ENCODE measurements at regions not wholly inside any gene's neighbourhood (a gene's known extent, or its start where the extent isn't known, plus 50 kb on each side); places are given as distances from the start of the nearest gene placed in this dataset.

- TF ChIP-seq CTCF (IDR thresholded peaks at IDR 0.05; ENCODE audit: low read length, missing control alignments), result no peak
- H3K4me3 ChIP-seq (replicated peaks; ENCODE audit: low read depth, low read length), result no peak overlapping the region
- DNase-seq (ENCODE audit: low read depth), result no peak
Observed at GRCh38 chr6:44731485-44732095, 344.1 kb downstream of the CDC5L start.

GRCh38 chr6:44732243-44732642 is 344.7 kb downstream of the CDC5L start:
- DNase-seq (ENCODE audit: low read depth), result no peak
- H3K4me3 ChIP-seq (replicated peaks; ENCODE audit: low read depth, low read length), result no peak overlapping the region
- TF ChIP-seq CTCF (IDR thresholded peaks at IDR 0.05; ENCODE audit: low read length, missing control alignments), result no peak

GRCh38 chr6:44733126-44733525 is 345.6 kb downstream of the CDC5L start:
- no peak for TF ChIP-seq CTCF (IDR thresholded peaks at IDR 0.05; ENCODE audit: low read length, missing control alignments)
- no peak overlapping the region for H3K4me3 ChIP-seq (replicated peaks; ENCODE audit: low read depth, low read length)
- no peak for DNase-seq (ENCODE audit: low read depth)

- TF ChIP-seq CTCF (IDR thresholded peaks at IDR 0.05; ENCODE audit: low read length, missing control alignments), result no peak
- H3K4me3 ChIP-seq (replicated peaks; ENCODE audit: low read depth, low read length), result no peak overlapping the region
- DNase-seq (ENCODE audit: low read depth), result peak; percentile 36
Observed at GRCh38 chr6:44733868-44734267, 346.4 kb downstream of the CDC5L start.

- H3K4me3 ChIP-seq (replicated peaks; ENCODE audit: low read depth, low read length), result no peak overlapping the region
- DNase-seq (ENCODE audit: low read depth), result no peak
- TF ChIP-seq CTCF (IDR thresholded peaks at IDR 0.05; ENCODE audit: low read length, missing control alignments), result no peak
Observed at GRCh38 chr6:44734886-44735629, 347.6 kb downstream of the CDC5L start.

- peak; percentile 60 for DNase-seq (ENCODE audit: low read depth)
- no peak for TF ChIP-seq CTCF (IDR thresholded peaks at IDR 0.05; ENCODE audit: low read length, missing control alignments)
- no peak overlapping the region for H3K4me3 ChIP-seq (replicated peaks; ENCODE audit: low read depth, low read length)
Observed at GRCh38 chr6:44735630-44735963, 348.1 kb downstream of the CDC5L start.

- no peak for TF ChIP-seq CTCF (IDR thresholded peaks at IDR 0.05; ENCODE audit: low read length, missing control alignments)
Observed at GRCh38 chr6:44737341-44737740, 349.8 kb downstream of the CDC5L start.

More at GRCh38 chr6:44737341-44737740, 349.8 kb downstream of the CDC5L start:
- H3K4me3 ChIP-seq (replicated peaks; ENCODE audit: low read depth, low read length), result no peak overlapping the region
- DNase-seq (ENCODE audit: low read depth), result no peak
